NB4 (cell line): ENCODE measurements at regions not wholly inside any gene's neighbourhood (a gene's known extent, or its start where the extent isn't known, plus 50 kb on each side); places are given as distances from the start of the nearest gene placed in this dataset.

Source experiments
- CTCF ChIP-seq: IDR thresholded peaks from one replicate; pipeline ENCODE4 v1.5.1; 2012; ENCODE audit warnings: low read depth, low read length
- POLR2A ChIP-seq: IDR thresholded peaks from 2 replicates; pipeline ENCODE4 v1.6.1; 2011; ENCODE audit warnings: mild to moderate bottlenecking; ENCODE audit not compliant: insufficient read length; ENCODE audit errors: extremely low read depth

- TF ChIP-seq CTCF (no peak), POLR2A (no peak)
These were observed 84.6 kb upstream of the NDUFV2 start for GRCh38 chr18:9017905-9018227.
